GM21528 (cell line): ENCODE measurements at regions not wholly inside any gene's neighbourhood (a gene's known extent, or its start where the extent isn't known, plus 50 kb on each side); places are given as distances from the start of the nearest gene placed in this dataset.

Source experiments
- ATAC-seq: cut with Tn5 transposase; IDR thresholded peaks from one replicate; pipeline ENCODE4 v1.9.1; 2021; ENCODE audit warnings: mild to moderate bottlenecking, moderate library complexity; ENCODE audit not compliant: unreplicated experiment, low FRiP score

DNA sequence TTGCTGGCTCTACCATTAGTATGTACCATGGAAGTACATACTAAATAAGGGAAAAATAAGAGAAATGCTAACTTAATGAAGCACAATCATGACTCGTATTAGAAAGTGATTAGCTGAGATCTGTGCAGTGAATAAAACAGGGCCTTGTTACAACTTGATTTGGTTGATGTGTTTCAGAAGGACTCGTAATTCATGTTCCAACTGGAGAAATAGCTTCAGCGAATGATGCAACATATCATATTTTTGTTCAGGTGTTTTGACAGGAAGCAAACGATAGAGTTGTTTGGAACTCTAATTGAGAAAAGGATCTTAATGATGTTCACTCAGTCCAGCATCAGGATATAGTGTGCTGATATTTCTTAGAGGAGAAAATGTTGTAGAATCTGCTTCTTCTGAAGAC, 474.6 kb upstream of the WWC1 start:
- no peak for ATAC-seq

DNA sequence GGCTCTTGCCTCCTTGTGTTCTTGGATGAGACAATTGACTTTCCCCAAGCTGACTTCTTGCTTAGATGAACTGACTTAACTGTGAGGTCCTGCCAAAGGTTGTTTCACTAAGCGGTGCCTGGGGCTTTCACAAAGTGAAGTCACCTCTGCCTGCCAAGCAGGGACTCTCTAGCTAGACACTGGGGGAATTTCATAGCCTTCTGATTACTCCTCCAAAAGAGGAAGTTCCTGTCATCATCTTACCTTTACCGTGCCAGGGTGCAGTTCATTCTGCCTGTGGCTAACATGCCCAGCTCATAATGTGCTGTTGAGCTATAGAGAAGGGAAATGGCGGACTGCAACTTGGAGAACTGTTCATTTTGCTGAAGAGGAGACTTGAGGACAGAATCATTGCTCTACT, 472.0 kb upstream of the WWC1 start:
- ATAC-seq, result peak; percentile 78

DNA sequence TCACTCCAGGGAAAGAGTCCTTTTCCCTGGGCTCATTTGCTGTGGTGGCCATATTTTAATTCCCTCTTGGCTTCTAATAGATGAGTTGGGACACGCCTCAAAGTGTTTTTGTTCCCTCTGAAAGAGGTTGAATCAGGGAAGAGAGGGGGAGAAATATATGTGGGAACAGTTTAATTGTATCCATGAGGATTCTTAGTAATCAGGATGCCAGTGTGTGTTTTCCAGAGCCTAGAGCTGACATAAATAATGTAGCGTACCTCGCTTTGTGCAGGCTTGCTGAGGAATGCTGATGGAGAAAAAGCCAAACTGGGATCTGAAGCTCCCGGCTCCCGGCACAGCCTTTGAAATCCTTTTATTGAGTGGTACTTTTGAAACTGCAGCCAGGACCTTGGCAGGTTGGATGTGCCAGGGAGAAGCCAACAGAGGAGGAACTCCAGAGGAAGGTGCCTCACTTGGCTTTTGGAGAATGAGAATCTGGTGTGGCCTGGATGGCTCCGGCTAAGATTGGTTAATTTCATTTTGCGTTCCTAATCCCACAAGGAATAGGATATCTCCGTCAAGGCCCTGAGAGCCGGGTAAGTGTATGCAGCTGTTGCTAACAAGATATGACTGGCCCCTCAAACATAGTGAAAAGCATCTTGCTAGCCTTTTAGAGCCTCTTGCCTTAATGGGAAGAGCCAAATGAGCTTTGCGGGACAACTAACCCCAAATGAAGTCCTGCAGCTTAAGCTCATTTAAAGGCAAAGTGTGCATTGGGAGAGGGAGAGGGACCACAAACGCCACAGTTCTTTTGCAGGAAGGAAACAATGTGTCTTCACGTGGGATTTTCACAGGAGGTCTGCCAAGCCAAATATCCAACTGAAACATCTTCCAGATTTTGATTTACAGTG, 471.1 kb upstream of the WWC1 start:
- ATAC-seq, result no peak

- no peak for ATAC-seq
These were observed 470.3 kb upstream of the WWC1 start for GRCh38 chr5:167821151-167821550.

- ATAC-seq, result no peak
These were observed 469.8 kb upstream of the WWC1 start for GRCh38 chr5:167821669-167822068.

DNA sequence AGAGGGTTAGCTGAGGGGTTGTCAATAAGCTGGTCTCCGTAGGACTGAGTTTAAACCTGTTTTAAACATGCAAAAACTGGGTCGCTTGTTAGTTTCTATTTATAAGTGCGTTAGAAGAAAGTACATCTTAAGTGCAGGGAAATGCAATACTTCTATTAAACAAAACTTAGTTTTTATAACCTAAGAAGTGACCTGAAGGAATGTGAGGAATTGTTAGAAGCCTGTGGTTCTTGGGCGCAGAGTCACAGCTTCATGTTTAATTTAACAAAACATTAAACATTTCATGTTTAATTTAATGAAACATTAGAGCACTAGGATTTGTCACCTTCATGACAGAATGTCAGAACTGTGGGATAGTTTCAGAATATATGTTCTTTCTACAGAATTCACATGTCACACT, 469.2 kb upstream of the WWC1 start:
- no peak for ATAC-seq

DNA sequence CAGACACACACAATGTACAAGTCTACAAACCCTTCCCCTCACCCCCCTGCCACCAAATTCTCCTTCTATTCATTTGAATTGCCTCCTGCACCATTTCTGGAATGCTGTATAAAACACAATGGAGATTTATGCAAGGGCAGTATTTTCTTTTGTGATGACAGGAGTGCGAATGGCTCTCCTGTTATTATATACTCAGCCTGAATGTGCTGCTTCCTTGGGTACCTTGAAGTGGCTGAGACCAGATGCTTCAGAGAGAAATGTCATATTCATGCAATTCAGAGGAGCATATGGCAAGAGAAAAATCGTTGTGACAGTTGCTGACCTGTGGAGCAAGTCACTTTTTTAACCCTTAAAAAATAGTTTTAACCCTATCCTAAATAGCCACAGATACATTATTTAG, 468.0 kb upstream of the WWC1 start:
- ATAC-seq, result no peak

DNA sequence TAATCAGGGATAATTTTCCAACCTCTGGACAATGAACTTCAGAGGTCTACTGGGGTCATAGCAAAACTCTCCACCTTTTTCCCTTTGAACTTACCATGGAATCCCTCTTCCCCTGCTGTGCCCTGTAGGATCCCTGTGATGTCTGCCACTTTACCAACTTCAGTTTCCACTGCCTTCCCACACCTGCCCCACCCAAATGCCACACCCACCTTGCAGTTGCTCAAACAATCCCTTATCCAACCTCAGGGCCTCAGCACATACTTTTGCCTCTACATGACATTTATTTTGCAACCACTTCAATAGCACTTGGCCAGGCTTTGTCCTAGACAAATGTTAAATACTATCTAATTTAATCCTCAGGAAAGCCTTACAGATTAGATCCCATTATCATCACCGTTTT, 463.7 kb upstream of the WWC1 start:
- ATAC-seq, result no peak

DNA sequence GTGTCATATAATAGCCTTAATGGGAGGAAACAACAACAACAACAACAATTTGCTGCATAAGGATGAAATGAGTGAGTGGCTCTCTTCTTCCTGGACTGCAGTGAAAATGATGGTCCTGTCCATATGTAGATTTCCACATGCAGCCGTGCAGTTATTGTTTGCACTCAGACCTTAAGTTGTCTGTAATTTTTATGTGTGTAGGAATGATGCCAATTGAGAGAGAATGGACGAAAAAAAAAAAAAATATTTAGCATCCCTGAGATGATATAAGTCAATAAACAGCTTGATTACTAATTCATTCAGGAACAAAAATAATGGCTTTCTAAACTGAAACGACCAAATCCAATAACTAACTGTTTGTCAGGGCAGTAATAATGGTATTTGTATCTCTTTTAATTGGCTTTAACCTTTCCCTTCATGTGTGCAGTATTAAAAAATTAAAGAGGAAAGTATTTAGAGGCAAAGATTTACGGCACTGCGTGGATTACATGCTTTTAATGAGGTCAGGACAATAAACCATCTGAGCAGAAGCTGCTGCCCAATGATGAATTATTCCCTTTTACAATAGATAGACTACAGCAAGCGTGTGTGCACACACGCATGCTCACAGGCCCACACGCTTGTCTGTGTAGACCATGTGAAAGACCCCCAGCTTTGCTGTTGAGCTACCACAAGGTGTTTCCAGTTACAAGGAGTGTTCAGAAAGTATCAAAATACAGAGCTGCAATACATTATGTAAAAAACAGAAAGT, 459.5 kb upstream of the WWC1 start:
- no peak for ATAC-seq

GRCh38 chr5:167832609-167833008, 458.8 kb upstream of the WWC1 start:
- no peak for ATAC-seq

GRCh38 chr5:167833456-167833855, 458.0 kb upstream of the WWC1 start:
- no peak for ATAC-seq

GRCh38 chr5:167835146-167835545, 456.3 kb upstream of the WWC1 start:
- ATAC-seq, result no peak

GRCh38 chr5:167837127-167837526, 454.3 kb upstream of the WWC1 start:
- ATAC-seq, result no peak

DNA sequence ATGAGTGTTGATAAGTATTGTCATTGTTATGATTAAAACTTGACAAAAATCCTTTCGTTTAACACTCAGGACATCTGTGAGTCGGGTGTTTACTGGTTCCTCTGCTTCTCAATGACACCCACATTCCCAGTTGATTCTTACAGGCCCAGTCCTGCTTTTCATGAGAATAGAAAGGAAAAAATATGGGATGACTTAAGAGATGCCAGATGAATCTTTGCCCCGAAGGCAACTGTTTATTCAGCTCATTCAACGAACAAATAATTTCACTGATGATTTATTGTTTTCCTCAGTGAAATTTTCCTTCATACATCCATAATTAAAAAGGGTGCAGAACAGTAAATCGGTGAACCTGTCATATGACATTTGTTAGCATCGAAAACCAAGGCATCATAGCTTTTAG, 452.4 kb upstream of the WWC1 start:
- ATAC-seq, result no peak

DNA sequence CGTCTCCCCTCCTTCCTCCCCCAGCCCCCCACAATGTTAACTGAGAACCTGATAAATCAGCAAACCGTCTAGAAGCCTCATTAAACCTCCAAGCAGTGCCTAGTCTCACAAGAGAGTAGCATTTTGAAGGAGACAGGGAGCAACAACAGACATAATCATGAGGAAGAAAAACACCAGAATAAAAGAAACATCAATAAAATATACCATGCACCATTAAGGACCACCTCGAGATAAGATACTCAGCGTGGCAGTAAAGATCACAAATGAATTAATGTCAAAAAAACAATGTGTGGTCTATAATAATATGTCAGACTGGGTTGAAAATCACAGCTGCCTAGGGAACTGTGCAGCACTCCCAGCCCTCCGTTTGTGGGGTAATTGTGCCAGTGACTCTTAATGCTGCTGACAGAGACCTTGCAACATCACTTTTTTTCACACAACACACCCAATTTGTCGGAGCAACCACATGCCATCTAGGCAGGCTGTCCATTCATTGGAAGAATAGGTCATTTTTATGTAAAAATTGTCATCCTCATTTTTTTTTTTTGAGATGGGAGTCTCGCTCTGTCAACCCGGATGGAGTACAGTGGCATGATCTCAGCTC, 450.8 kb upstream of the WWC1 start:
- no peak for ATAC-seq

DNA sequence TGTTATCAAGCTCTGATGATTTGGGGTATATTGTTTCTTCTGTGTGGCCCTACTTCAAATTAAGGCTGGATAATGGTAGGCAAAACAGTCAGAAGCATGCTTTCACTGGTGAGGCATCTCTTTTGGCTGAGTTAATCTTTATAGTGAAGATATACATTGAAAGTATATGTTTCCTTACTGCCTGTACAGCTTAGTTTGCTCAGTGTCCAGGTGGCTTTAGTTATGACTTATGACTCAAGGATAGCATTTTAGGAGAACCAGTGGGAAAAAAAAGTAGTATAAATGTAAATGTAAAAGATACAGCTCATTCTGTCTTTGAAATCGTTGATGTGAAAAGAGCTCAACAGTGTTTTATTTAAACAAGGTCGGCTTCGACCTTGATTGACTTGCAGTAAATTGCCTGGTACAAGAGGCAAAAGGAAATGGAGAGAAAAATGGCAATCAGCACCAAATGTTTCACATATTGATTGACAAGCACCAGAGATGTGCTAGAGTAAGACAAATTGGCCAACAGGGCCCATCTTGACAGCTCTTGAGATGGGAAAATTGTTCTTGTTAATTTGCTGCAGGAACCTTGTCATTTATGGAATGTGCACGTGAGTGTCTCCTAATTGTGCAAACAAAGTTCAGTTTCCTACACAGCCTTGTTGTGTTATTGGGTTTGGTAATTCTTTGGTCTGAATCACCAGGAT, 447.4 kb upstream of the WWC1 start:
- ATAC-seq, result no peak

DNA sequence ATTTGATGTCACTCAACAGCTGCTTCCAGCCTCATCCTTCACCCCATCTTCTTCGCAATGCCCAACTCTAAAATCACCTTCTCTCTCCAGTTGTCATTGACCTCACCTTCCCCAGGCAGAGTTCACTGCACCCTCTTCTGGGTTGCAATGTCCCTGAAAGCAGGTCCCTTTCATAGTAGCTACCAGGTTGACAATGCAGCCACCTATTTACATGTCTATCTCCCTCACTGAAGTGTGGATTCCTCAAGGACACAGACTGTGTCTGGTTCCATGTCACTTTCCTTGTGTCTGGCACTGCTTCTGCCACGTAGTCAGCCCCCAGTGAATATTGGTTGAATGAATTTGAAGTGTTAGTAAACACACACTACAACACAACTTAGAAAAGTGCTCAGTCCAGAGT, 445.5 kb upstream of the WWC1 start:
- ATAC-seq, result no peak

DNA sequence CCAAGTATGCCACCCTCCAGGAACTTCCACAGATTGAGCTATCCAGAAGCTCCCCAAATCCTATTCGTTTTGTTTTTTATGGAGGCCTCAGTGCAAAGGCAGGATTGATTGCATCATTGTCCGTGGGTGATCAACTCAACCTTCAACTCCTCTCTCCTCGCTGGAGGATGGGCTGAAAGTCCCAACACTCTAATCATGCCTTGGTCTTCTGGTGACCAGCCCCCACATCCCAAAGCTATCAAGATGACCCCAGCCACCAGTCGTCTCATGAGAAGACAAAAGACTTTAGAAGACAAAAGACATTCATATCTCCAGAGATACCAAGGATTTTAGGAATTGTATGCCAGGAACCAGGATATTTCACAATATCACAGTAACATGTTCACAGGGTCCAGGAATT, 441.6 kb upstream of the WWC1 start:
- no peak for ATAC-seq

DNA sequence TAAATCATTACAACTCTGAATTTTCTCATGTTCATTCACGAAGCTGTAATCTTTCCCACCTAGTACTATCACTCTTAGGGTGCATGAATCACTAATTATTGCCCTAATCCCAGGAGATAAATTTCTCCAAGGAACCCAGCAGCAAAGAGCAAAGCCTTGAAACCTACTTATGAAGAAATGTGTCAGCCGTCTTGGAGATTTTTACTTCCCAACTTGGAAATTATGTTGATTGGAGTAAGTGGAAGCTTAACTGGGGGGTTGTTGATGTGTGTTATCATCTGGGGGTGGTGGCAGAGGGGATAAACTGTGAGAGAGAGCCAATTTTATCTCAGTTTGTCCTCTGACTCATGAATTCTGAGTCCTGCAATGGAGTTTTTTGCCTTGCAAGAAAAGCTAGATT, 440.5 kb upstream of the WWC1 start:
- no peak for ATAC-seq

GRCh38 chr5:167851416-167851815, 440.0 kb upstream of the WWC1 start:
- ATAC-seq, result no peak

- ATAC-seq, result no peak
These were observed 438.9 kb upstream of the WWC1 start for GRCh38 chr5:167852515-167852914.
